ENCODE measurements at regions not wholly inside any gene's neighbourhood (a gene's known extent, or its start where the extent isn't known, plus 50 kb on each side); places are given as distances from the start of the nearest gene placed in this dataset.

DNA sequence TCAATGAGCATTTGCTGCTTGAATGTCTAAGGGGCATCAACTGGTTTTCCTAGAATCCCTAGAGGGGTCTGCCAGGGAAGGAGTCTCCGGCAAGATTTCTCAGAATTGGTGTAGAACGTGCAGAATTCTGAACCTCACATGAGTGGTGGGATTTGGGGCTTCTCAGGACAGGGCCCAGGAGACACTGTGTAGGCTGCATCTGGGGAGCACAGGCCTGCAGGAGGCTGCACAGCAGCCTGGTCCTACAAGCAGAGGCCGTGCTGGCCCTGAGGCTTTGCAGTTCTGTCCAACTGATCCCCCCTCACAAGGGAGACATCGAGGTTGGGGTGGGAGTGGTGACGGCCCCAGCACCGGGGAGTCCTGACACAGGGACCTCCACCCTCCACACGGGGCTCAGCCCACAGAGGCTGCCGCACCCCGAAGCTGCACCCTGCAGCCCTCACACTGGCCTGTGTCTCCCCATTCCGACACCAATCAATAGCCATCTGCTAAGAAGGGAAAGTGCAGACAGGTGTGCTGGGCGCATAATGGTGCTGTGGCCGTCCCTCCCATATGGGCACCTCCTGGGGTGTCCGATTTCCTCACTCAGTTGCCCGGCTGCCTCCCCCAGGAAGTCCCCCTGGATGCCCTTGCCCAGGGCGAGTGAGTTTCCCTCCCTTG lies 688.1 kb downstream of the BRD1 start:
- DNase-seq, result no peak

DNA sequence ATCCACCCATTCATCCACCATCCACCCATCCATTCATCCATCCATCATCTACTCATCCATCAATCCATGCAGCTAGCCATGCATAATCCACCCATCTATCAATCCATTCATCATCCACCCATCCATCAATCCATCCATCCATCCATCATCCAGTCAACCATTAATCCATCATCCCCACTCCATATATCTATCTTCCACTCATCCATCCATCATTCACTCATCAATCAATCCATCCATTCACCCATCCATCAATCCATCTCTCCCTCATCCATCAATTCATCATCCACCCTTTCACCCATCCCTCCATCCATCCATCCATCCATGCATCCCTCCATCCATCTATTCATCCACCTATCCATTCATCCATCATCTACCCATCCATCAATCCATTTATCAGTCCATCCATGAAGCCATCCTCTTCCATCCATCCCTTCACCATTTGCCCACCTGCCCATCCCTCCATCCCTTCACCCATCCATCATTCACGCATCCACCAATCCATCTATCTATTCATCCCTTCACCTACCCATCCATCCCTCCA lies 689.4 kb downstream of the BRD1 start:
- DNase-seq, result no peak

DNA sequence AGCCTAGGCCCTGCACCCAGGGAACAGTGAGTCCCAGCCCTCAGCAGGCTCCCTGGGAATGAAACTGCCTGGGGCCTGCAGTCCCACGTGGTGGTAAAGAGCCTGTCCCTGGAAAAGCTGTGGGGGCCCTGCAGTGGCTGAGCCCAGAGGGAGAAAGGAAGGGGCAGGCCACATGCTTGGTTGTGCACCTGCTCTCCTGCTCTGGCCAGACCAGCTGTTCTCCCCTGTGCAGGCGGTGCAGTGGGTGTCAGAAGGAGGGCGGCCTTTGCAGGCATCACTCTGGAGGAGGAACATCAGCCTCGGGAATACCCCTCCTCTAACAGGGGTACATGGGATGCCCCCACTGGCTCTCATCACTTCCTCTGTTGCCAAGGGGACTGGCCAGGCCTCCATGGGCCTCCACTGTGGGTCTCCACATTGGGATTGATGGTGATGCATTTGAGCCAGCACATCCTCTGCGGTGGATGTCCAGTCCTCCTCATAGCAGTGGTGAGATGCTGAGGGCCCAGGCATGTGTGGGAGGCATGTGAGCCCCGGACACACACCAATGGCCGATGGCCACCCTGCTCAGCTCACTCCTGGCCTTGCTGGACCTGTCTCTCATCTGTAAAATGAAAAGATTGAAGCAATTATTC lies 690.4 kb downstream of the BRD1 start:
- DNase-seq, result no peak

DNA sequence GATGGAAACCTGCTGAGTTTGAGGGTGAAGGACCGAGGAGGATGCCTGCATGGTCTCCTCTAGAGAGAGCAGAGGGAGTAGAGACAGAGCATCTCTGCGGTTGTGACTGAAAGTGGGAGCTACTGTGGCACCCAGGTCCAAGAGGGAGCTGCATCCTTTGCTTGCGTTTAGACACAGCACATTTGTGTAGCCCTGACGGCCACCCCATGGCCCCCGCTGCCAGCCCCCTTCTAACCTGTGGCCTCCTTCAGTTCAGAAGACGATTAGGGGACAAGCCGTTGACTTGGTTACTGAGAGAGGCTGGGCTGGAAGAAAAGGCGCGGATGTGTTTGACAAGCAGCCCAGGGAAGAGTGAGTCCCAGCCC lies 690.9 kb downstream of the BRD1 start:
- no peak for DNase-seq

DNA sequence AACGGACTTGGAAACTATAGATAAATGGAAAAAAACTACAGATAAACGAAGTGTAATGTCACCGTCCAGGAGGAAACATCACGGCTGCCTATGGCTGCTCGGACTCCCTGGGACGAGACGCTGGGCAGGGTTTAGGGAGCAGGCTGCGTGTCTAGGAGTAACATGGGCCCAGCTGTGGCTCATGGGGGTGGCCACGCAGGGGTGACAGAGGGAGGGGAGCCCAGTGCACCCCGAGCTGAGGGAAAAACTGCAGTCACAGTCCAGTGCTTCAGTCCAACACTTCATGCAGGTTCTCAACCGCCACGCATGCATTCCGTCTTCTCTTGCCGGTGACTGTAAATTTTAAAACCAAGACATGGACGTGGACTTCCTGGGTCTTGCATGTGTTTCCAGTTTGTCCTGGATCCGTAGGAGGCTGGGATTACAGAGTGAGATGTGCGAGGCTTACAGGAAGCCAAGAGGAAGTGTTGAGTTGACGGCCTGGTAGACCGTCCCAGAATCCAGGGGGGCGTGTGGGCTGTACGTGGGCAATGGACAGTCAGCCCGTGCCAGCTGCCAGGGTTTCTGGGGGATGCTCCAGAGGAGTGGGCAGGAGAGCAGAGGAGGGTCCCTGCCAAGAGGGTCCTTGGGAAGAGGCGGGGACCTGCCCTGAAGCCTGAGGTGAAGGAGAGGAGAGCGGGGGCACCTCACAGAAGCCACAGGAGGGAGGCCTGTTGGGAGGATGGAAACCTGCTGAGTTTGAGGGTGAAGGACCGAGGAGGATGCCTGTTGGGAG lies 691.4 kb downstream of the BRD1 start:
- DNase-seq, result no peak

DNA sequence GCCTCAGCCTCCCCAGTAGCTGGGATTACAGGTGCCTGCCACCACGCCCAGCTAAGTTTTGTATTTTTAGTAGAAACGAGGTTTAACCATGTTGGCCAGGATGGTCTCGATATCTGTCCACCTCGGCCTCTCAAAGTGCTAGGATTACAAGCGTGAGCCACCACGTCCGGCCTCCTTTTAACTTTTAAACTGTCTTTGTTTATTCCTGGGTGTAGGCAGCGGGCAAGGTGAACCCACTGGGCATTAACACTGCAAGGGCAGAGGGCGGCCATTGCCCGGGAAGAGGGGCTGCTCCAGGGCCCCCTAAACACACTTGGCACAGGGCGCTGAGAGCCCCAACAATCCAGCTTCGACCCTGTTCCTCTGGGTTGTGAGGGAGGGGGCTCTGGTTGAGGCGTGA lies 693.6 kb downstream of the BRD1 start:
- no peak for DNase-seq

DNA sequence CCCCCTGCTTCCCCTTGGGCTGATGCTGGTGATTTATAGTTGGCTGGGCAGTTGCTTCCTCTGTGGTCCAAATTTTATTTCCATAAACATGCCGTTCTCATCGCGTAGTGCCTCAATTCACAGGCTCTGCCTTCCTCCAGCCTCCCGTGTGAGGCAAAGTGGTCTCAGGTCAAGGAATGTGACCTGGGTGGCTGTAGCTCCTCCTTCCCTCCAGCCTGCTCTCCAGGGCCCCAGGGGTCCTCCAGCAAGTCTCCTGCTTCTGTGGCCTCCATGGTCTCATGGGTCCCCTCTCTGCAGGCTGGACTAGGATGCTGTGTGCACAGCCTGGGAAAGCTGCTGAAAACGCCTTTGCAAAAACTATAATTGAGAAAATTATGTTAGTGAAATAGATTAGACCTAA lies 694.1 kb downstream of the BRD1 start:
- no peak for DNase-seq

DNA sequence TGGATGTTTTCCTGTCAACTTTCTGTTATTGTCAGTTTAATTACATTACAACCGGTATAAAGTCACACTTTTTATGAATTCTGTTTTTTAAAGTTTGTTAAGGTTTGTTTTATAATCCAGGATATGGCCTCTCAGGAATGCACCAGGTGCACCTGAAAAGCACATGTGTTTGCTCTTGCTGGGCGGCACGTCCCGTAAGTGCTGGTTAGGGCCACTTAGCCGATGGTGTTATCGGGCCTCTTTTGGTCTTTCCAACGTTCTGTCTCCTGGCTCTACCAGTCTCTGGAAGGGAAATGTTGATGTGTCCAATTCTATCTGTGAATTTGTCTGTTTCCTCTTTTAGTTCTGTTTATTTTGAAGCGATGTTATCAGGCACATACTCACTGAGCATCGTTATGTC lies 695.7 kb downstream of the BRD1 start:
- no peak for DNase-seq

DNA sequence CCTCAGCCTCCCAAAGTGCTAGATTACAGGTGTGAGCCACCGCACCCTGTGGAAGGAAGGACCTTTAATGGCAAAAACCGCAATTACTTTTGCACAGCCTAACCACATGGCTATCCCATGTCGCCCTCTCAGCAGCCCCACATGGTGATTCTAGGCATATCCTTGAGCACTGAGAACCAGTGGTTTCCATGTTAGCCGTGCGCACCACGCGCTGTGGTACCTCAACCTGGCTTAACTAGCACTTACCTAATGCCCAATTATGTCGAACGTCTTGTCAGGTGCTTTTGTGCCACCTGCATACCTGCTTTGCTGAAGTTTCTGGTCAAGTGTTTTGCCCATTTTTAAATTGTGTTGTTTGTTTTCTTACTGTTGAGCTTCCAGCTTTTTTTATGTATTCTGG lies 697.9 kb downstream of the BRD1 start:
- no peak for DNase-seq

DNA sequence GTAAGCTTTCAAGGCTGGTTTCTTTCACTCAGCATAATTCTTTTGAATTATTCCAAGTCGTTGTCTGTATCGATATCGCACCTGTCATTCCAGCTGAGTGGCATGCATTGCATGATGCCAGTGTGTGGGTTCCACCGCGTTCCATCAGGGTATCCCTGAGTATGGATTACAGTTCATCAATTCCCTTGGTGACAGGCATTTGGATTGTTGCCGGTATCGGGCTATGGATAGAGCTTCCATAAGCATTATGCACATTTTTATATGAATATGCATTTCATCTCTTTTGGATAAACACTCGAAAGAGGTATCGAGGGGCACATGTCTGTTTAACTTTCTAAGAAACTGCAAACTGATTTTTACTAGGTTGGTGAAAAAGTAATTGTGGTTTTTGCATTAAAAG lies 698.8 kb downstream of the BRD1 start:
- no peak for DNase-seq

DNA sequence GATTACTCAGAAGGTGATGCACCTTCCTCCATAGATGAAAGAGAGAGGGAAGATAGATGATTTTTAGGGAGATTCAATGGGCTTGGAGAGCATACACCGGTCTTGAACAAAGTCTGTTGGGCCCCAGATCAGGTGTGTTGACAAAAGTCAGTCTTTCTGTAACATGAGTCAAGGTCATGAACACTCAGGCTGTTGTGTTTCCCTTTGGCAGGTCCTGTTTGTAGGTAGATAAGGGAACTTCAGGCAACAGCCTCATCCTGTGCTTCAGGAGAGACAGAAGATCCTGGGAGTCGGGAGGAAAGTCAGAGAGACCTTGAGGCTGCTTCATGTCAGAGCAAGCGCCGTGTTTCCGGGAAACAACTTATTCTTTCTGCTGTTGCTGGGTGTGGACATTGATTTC lies 703.1 kb downstream of the BRD1 start:
- DNase-seq, result no peak

DNA sequence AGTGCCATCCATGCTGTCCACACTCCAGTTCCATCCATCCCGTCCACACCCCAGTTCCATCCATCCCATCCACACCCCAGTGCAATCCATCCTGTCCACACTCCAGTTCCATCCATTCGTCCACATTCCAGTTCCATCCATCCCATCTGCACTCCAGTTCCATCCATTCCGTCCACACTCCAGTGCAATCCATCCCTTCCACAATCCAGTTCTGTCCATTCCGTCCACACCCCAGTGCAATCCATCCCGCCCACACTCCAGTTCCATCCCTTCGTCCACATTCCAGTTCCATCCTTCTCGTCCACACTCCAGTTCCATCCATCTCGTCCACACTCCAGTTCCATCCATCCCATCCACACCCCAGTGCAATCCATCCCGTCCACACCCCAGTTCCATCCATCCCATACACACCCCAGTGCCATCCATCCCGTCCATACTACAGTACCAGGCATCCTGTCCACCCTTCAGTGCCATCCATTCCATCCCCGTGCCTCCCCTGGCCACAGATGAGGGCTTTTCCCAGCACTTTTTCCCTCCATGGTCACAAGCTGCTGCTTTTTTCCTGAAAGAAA lies 704.0 kb downstream of the BRD1 start:
- DNase-seq, result no peak

DNA sequence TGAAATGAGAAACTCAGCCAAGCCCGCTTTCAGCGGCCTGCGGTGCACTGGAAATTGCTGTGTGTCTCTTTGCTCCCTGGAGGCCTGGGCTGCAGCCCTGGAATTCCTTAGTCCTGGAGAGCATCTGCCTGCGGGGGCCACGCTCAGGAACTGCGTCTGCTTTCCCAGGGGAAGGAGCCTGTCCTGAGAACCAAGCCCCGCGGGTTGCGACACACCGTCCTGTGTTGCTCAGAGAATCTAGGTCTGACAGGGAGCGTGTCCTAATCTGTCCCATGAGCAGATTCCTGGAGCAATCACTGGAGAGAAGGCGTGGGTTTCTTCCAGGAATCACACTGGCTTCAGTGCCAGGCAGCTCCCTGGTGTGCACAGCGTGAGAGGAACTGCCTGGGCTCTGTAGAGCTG lies 708.1 kb downstream of the BRD1 start:
- DNase-seq, result no peak

DNA sequence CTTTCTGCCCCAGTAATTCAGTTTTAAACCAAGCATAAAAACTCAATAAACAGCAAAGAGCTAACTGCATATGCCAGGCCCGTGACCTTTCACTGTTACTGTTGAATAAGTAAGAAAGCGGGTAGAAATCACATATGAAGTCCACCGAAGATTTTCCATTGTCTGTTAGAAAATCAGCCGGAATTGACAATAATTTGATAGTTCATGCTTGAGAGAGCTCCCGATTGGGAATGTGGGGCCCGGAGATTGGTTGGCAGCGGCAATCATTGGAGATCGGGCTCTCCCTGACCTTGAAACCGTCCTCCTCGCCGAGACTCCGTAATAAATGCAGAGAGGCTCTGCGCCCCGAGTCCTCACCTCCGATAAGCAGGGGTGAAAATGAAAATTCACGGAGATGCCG lies 709.6 kb downstream of the BRD1 start:
- DNase-seq, result no peak

DNA sequence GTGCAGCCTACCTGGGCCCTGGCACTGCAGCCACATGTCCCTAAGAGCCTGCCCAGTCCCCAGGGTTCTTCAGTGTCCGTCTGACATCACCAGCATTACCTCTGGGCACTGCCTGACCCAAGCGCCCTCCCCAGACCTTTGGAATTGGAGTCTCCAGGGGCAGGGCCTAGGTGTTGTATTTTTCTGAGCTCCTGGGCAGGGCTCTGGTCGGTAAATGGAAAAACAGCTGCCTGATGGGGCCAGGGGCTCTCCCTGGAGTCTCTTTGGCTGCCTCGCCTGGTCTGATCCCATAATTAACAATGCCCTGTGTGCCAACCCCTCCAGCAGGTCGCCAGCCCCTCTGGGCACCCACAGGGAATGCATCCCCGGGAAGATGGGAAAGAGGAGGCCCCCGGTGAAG lies 710.2 kb downstream of the BRD1 start:
- no peak for DNase-seq

DNA sequence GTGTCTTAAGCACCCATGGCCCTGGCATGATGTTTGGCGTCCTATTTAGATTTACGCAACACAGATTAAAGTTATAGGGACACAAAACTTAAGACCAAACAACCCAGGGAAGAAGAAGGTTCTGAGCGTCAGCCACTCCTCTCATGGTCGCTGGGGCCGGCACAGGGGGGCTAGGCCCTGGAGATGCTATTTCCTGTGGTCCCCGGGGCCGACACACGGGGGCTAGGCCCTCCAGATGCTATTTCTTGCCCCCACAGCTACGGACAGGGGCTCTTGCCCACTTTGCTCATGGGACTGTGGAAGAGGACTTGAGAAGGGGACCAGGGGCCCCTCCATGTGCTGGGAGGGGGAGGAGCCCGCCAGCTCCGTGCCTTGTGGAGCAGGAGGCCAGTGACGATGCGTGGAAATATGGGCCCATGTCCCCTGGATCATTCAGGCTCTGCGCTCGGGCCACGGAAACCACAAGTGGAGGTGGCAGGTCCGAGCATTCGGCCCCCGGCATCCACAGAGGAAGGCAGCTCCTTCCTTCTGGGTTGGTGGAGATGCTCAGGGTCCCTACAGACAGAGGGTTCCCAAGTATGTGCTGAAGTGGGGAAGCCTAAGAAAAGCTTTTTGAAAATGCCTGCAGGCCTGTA lies 711.1 kb downstream of the BRD1 start:
- no peak for DNase-seq

DNA sequence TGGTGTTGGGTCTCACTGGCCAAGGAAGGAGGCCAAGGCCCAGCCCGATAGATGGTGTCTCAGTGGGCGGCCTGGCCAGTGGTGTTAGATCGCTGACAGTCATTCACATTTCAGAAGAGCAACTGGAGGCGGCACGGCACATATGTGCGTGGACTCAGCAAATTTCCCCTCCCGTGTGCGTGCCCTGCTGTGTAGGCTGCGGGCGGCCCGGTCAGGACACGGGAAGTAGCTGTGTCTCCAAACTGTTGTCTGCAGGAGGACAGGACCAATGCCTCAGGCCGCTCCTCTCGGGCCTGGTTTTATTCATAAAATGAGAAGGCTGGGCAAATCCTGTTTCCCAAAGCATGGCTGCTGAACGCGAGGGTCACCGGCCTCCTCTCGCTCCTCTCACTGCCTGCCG lies 711.7 kb downstream of the BRD1 start:
- no peak for DNase-seq

DNA sequence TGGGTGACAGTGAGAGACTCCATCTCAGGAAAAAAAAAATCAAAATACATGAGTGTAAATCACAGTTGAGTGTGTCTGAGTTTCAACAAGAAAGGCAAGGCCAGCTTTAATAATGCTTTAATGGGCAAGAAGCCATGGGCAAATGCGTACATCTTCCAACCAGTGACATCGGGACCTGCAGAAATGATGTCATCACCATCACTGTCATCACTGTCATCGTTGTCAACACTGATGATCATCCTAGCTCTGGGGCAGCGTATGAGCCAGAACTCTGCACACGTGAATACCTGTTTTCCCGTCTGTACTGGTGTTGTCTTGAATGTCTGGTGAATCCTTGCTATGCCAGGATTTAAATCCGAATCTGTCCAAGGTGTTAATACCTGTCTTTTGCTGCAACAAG lies 712.5 kb downstream of the BRD1 start:
- no peak for DNase-seq

DNA sequence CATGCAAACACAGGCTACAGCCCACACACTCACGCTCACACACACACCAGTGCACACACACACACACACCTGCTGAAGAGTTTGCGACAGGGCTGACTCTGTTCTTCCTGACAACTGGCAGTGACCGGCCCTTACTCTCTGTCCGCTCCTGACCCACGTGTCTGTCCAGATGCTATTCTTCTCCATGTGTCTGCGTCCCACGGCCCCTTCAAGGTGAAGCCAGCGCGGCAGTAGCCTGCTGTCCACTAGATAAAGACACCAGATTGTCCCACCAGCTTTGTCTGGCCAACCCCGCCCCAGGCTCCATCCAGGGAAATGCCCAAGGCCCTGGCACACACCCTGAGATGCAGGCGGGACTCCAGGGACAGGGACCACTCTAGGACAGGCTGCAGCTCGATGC lies 713.9 kb downstream of the BRD1 start:
- no peak for DNase-seq

DNA sequence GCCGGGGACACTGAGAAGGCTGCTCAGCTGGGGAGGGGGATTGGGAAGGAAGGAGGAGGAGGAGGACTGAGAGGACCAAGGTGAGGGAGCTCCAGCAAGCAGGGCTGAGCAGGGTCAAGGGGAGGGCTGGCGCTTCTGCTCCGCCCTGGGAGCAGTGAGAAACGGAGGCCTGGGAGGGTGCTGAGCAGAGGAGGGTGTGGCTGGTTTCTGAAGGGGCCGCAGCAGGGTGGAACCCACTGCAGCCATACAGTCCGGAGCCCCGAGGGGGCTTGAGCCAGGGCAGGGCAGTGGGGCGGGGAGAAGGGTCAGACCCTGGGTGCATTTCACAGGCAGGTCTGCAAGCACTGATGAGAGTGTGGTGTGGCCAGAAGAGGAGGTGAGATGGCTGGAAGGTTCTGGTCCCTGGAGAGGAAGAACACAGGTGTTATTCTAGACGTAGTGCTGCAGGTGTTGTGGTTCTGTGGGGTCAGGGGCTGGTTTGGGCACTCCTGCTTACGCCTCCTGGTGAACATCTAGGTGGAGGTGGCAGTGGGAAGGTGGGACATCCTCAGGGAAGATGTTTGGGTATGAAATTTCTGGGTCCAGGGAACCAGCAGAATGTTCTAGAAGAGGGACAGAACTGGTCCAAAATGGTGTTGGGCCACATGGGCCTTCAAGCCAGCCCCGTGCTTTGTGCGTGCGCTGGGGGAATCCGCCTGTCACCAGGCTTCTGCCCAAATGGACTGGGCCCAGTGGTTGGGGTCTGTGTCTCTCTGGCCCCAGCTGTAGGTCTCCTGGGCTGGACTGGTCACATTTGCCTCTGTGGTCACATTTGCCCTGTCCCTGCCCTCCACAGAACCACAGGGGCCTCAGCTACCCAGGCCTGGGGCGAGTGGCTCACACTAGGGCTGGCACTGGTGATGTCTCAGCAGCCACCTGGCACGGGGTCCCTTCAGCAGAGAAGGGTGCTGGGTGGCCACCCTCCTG lies 714.7 kb downstream of the BRD1 start:
- no peak for DNase-seq

DNA sequence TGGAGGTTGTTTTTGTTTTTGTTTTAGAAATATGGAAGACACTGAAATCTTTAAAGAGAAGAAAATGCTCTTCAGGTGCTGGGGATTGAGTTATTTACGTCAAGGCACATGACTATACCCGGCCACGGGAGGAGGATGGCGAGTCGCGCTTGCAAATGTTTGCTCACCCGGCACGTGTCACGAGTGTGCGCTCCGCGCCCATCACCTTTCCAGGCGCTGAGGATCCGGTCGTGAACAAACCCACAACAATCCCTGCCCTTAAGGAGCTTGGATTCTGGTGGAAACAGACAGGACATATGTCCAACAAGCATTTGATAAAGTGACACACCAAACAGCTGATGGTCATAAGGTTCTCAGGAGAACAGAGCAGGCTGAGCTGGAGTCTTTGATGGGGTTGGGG lies 715.5 kb downstream of the BRD1 start:
- no peak for DNase-seq

DNA sequence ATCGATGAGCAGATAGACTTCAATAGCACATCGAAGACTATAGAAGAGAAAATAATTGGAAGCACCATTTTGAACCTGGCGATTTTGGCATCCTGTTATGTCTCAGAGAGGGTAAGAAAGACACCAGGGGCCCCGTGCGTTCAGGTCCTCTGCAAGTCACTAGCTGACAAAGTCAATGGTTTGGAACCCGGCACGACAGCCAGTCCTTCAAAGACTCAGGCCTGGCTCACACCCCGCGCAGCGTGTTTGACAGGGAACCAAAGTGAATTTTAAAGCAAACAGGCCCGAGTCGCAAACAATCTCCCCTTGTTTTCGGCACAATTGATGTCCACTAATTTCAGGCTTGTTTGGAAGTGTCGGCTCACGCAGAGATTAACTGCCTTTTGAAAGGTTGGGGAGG lies 716.6 kb downstream of the BRD1 start:
- DNase-seq, result no peak
